Keratinocyte (primary cell): ENCODE measurements at regions not wholly inside any gene's neighbourhood (a gene's known extent, or its start where the extent isn't known, plus 50 kb on each side); places are given as distances from the start of the nearest gene placed in this dataset.

Source experiments
- CTCF ChIP-seq, 3 experiments: IDR thresholded peaks in 1 of 3; conservative IDR thresholded peaks in 1 of 3; optimal IDR thresholded peaks in 1 of 3; 2 replicates in 2 of 3; 3 replicates in 1 of 3; pipeline versions ENCODE3 to v1.5.1; 2011; ENCODE audit warnings: low read length in 3 of 3, mild to moderate bottlenecking in 3 of 3, moderate library complexity in 2 of 3, control low read depth in 1 of 3, inconsistent platforms in 1 of 3; ENCODE audit not compliant: insufficient read depth in 2 of 3; ENCODE audit errors: extremely low read depth in 1 of 3
- EZH2 ChIP-seq: IDR thresholded peaks from one replicate; pipeline ENCODE4 v1.6.1; 2012; ENCODE audit warnings: inconsistent platforms, mild to moderate bottlenecking, low read length, moderate library complexity

GRCh38 chr7:82549616-82550285, 106.2 kb upstream of the CACNA2D1 start:
- no peak for TF ChIP-seq CTCF (optimal IDR thresholded peaks at IDR 0.05 in 1 of 3, IDR thresholded peaks at IDR 0.05 in 1 of 3, conservative IDR thresholded peaks at IDR 0.05 in 1 of 3; ENCODE audit: extremely low read depth in 1 of 3, insufficient read depth in 2 of 3, low read length in 3 of 3)
- TF ChIP-seq EZH2: no peak
